ENCODE measurements at regions not wholly inside any gene's neighbourhood (a gene's known extent, or its start where the extent isn't known, plus 50 kb on each side); places are given as distances from the start of the nearest gene placed in this dataset.

DNA sequence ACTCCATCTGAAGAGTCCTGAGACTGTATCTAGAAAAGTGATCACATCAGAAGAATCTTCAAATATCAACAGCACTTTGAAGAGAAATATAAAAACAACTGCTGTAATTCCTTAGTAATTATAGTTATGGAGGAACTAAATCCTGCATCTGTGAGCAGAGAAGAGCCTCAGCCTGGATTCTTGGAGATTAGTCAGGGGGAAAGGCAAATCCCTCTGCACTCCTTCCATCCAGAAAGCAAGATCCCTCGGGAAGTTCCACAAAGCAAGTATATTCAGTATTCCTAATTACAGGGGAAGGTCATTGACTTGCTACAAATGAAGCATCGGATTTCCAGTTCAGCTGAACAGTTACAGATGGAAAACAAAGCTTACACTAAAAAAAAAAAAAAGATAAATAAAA is 256.6 kb upstream of the IPO5 start (continued):
- TF ChIP-seq SIX5 (IDR thresholded peaks at IDR 0.05; ENCODE audit: low read depth, low read length), result no peak
- TF ChIP-seq SP2 (IDR thresholded peaks at IDR 0.05; ENCODE audit: low read length), result no peak
